SKM-1 treated with dmso at 0.1 percent for 144 hours (cell line): ENCODE measurements at regions not wholly inside any gene's neighbourhood (a gene's known extent, or its start where the extent isn't known, plus 50 kb on each side); places are given as distances from the start of the nearest gene placed in this dataset.

ENCODE experiments used
- DNase-seq: peaks from one replicate; lab custom pipeline; 2025; ENCODE audit not compliant: unreplicated experiment; lab: John Stamatoyannopoulos, UW

- no peak for DNase-seq
Measured at GRCh38 chr2:160862226-160862625, 298.0 kb upstream of the TANK start.

- no peak for DNase-seq
Measured at GRCh38 chr2:160868891-160869290, 291.3 kb upstream of the TANK start.

- DNase-seq: peak; percentile 10
Measured at GRCh38 chr2:160869411-160869810, 290.8 kb upstream of the TANK start.

GRCh38 chr2:160870729-160871465 is 289.3 kb upstream of the TANK start:
- DNase-seq: no peak

GRCh38 chr2:160871953-160872352 is 288.3 kb upstream of the TANK start:
- DNase-seq: no peak

GRCh38 chr2:160876029-160876428 is 284.2 kb upstream of the TANK start:
- no peak for DNase-seq

GRCh38 chr2:160876765-160877164 is 283.5 kb upstream of the TANK start:
- DNase-seq: no peak

GRCh38 chr2:160878618-160879017 is 281.6 kb upstream of the TANK start:
- DNase-seq: no peak

GRCh38 chr2:160882906-160883305 is 277.3 kb upstream of the TANK start:
- no peak for DNase-seq

- DNase-seq: no peak
Measured at GRCh38 chr2:160884056-160884455, 276.2 kb upstream of the TANK start.

GRCh38 chr2:160889439-160890170 is 270.6 kb upstream of the TANK start:
- no peak for DNase-seq

GRCh38 chr2:160890667-160891352 is 269.4 kb upstream of the TANK start:
- no peak for DNase-seq

- no peak for DNase-seq
Measured at GRCh38 chr2:160891353-160891740, 268.9 kb upstream of the TANK start.

GRCh38 chr2:160892204-160892603 is 268.0 kb upstream of the TANK start:
- DNase-seq: peak; percentile 19

GRCh38 chr2:160893581-160893980 is 266.6 kb upstream of the TANK start:
- DNase-seq: no peak

- no peak for DNase-seq
Measured at GRCh38 chr2:160898581-160899307, 261.5 kb upstream of the TANK start.

GRCh38 chr2:160901613-160902012 is 258.6 kb upstream of the TANK start:
- DNase-seq: no peak

GRCh38 chr2:160905862-160906261 is 254.4 kb upstream of the TANK start:
- no peak for DNase-seq

- DNase-seq: no peak
Measured at GRCh38 chr2:160906878-160907277, 253.3 kb upstream of the TANK start.

GRCh38 chr2:160907738-160908137 is 252.5 kb upstream of the TANK start:
- DNase-seq: no peak

- no peak for DNase-seq
Measured at GRCh38 chr2:160908157-160908556, 252.1 kb upstream of the TANK start.
